Stimulated activated CD4-positive, alpha-beta T cell treated with anti-CD3 and anti-CD28 coated beads, Interleukin-2, amount 100 ng/mL, for 24 hours (primary cell): ENCODE measurements at regions not wholly inside any gene's neighbourhood (a gene's known extent, or its start where the extent isn't known, plus 50 kb on each side); places are given as distances from the start of the nearest gene placed in this dataset.

Source experiments
- DNase-seq, 2 donors: peaks; one replicate each; pipeline ENCODE4 v3.0.0-alpha.2; 2020

DNA sequence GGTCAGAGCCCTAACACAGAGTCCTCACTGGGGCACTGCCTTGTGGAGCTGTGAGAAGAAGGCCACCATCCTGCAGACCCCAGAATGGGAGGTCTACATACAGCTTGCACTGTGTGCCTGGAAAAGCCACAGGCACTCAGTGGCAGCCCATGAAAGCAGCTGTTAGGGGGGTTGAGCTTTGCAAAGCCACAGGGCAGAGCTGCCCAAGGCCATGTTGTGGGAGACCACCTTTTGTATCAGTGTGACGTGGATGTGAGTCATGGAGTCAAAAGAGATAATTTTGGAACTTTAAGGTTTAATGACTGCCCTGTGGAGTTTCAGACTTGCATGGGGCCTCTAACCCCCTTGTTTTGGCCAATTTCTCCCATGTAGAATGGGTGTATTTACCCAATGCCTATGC is 52.9 kb upstream of the TPRG1 start:
- DNase-seq: no peak

DNA sequence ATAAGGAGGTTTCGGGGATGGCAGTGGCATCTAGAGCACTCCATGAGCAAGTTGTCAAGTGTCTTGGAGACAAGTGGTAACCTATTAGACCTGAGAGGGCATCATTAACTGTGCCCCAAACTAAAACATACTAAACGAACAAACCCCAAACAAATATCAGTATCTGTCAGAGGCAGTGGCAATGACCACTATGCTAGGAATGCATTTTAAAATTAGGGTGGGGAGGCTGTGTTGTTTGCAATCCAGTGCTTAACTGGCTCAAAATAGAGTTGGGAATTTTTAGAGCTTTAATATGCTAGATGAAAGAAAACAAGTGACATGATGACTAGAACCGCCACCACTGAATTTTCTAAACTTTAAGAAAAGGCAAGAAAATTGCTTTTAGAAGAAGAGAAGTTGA is 51.8 kb upstream of the TPRG1 start:
- no peak for DNase-seq

DNA sequence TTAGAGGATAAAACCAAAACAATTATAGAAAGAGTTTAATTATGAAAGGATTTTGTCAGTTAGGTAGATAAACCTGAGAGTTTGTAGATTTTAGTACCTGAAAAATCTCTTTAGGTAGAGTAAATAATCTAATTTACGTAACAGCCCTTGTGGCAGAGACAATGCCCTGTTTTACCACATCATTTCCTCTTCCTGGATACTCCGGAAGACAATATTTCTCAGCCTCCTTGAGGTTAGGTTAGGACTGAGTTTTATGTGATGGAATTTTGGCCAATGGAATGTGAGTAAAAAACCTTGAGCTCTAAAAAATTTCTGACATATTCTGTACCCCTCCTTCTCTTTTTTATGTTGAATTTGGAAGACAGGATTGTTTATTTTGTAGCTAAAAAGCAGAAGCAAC is 50.7 kb upstream of the TPRG1 start:
- no peak for DNase-seq
